HEK293T (cell line): ENCODE measurements at regions not wholly inside any gene's neighbourhood (a gene's known extent, or its start where the extent isn't known, plus 50 kb on each side); places are given as distances from the start of the nearest gene placed in this dataset.

Experiments used
- ARNT ChIP-seq: fragments of 450-650 bp; IDR thresholded peaks from 2 replicates; pipeline ENCODE4 v1.6.1; 2017; ENCODE audit warnings: mild to moderate bottlenecking
- BHLHE40 ChIP-seq: fragments of 450-650 bp; IDR thresholded peaks from 2 replicates; pipeline ENCODE4 v1.6.1; 2016; ENCODE audit warnings: mild to moderate bottlenecking, moderate library complexity, borderline replicate concordance
- CTBP1 ChIP-seq: fragments of 450-650 bp; IDR thresholded peaks from 2 replicates; pipeline ENCODE4 v1.6.1; 2016; ENCODE audit warnings: borderline replicate concordance
- ELF4 ChIP-seq: fragments of 450-650 bp; IDR thresholded peaks from 2 replicates; pipeline ENCODE4 v1.6.1; 2017; ENCODE audit warnings: antibody characterized with exemption
- FOXA1 ChIP-seq: fragments of 450-650 bp; IDR thresholded peaks from 2 replicates; pipeline ENCODE4 v1.6.1; 2016; ENCODE audit warnings: mild to moderate bottlenecking
- FOXK2 ChIP-seq: fragments of 450-650 bp; IDR thresholded peaks from 2 replicates; pipeline ENCODE4 v1.6.1; 2016; ENCODE audit warnings: mild to moderate bottlenecking
- FOXM1 ChIP-seq: fragments of 450-650 bp; IDR thresholded peaks from 2 replicates; pipeline ENCODE4 v1.6.1; 2017; ENCODE audit warnings: mild to moderate bottlenecking, borderline replicate concordance
- L3MBTL2 ChIP-seq: fragments of 450-650 bp; conservative IDR thresholded peaks from 2 replicates; pipeline ENCODE4 v1.6.1; 2016; ENCODE audit warnings: mild to moderate bottlenecking
- NFRKB ChIP-seq: fragments of 450-650 bp; IDR thresholded peaks from 2 replicates; pipeline ENCODE4 v1.6.1; 2016; ENCODE audit warnings: mild to moderate bottlenecking, moderate library complexity
- PKNOX1 ChIP-seq: fragments of 450-650 bp; IDR thresholded peaks from 2 replicates; pipeline ENCODE4 v1.6.1; 2016
- SP1 ChIP-seq: fragments of 450-650 bp; IDR thresholded peaks from 2 replicates; pipeline ENCODE4 v1.6.1; 2017
- SUZ12 ChIP-seq: fragments of 450-650 bp; IDR thresholded peaks from 2 replicates; pipeline ENCODE4 v1.6.1; 2016; ENCODE audit warnings: mild to moderate bottlenecking
- TARDBP ChIP-seq: fragments of 450-650 bp; IDR thresholded peaks from 2 replicates; pipeline ENCODE4 v1.6.1; 2016

- TF ChIP-seq ELF4 = no peak
- TF ChIP-seq SUZ12 = no peak
- no peak for TF ChIP-seq FOXK2
- no peak for TF ChIP-seq SP1
- TF ChIP-seq L3MBTL2 = no peak
- TF ChIP-seq TARDBP = no peak
- no peak for TF ChIP-seq BHLHE40
- TF ChIP-seq FOXA1 = no peak
- no peak for TF ChIP-seq ARNT
- TF ChIP-seq FOXM1 = no peak
- TF ChIP-seq PKNOX1 = no peak
- TF ChIP-seq NFRKB = no peak
- no peak for TF ChIP-seq CTBP1
These were observed 105.2 kb upstream of the TMCC3 start for GRCh38 chr12:94755598-94755997.
